ENCODE measurements at regions not wholly inside any gene's neighbourhood (a gene's known extent, or its start where the extent isn't known, plus 50 kb on each side); places are given as distances from the start of the nearest gene placed in this dataset.

GRCh38 chr13:90197722-90198121 is 1149.8 kb upstream of the MIR17HG start:
- Histone ChIP-seq H3K9me3 (ENCODE audit: control insufficient read depth, insufficient read depth, low read length) (peaks cover 4% of the 10 kb centered on the region; the same call in 1 of the 2 replicates), H3K4me1 (ENCODE audit: insufficient read depth, low read length) (no peaks in the 10 kb centered on the region), H3K36me3 (ENCODE audit: insufficient read depth, low read length) (no peaks in the 10 kb centered on the region), H3K9ac (ENCODE audit: low read depth, low read length) (no peak overlapping the region)

- Histone ChIP-seq H3K9me3 (ENCODE audit: control insufficient read depth, insufficient read depth, low read length) (no peaks in the 10 kb centered on the region), H3K9ac (ENCODE audit: low read depth, low read length) (no peak overlapping the region), H3K36me3 (ENCODE audit: insufficient read depth, low read length) (no peaks in the 10 kb centered on the region), H3K4me1 (ENCODE audit: insufficient read depth, low read length) (no peaks in the 10 kb centered on the region)
Observed at GRCh38 chr13:90201202-90201601, 1146.3 kb upstream of the MIR17HG start.

- no peaks in the 10 kb centered on the region for H3K36me3 ChIP-seq (ENCODE audit: insufficient read depth, low read length)
- H3K9me3 ChIP-seq (ENCODE audit: control insufficient read depth, insufficient read depth, low read length) = no peaks in the 10 kb centered on the region
- no peaks in the 10 kb centered on the region for H3K4me1 ChIP-seq (ENCODE audit: insufficient read depth, low read length)
Observed at GRCh38 chr13:90201676-90202460, 1145.6 kb upstream of the MIR17HG start.

GRCh38 chr13:90205081-90205480 is 1142.4 kb upstream of the MIR17HG start:
- no peaks in the 10 kb centered on the region for H3K9me3 ChIP-seq (ENCODE audit: control insufficient read depth, insufficient read depth, low read length)
- no peak overlapping the region for H3K9ac ChIP-seq (ENCODE audit: low read depth, low read length)
- H3K36me3 ChIP-seq (ENCODE audit: insufficient read depth, low read length) = no peaks in the 10 kb centered on the region
- no peaks in the 10 kb centered on the region for H3K4me1 ChIP-seq (ENCODE audit: insufficient read depth, low read length)

More at GRCh38 chr13:90201676-90202460, 1145.6 kb upstream of the MIR17HG start:
- H3K9ac ChIP-seq (ENCODE audit: low read depth, low read length) = no peak overlapping the region

- H3K9ac ChIP-seq (ENCODE audit: low read depth, low read length) = no peak overlapping the region
- H3K4me1 ChIP-seq (ENCODE audit: insufficient read depth, low read length) = no peaks in the 10 kb centered on the region
- H3K9me3 ChIP-seq (ENCODE audit: control insufficient read depth, insufficient read depth, low read length) = no peaks in the 10 kb centered on the region
- no peaks in the 10 kb centered on the region for H3K36me3 ChIP-seq (ENCODE audit: insufficient read depth, low read length)
Observed at GRCh38 chr13:90205911-90206310, 1141.6 kb upstream of the MIR17HG start.

- Histone ChIP-seq H3K9me3 (ENCODE audit: control insufficient read depth, insufficient read depth, low read length) (no peaks in the 10 kb centered on the region), H3K9ac (ENCODE audit: low read depth, low read length) (no peak overlapping the region), H3K36me3 (ENCODE audit: insufficient read depth, low read length) (no peaks in the 10 kb centered on the region), H3K4me1 (ENCODE audit: insufficient read depth, low read length) (no peaks in the 10 kb centered on the region)
Observed at GRCh38 chr13:90217275-90217674, 1130.2 kb upstream of the MIR17HG start.

GRCh38 chr13:90222758-90223157 is 1124.7 kb upstream of the MIR17HG start:
- no peaks in the 10 kb centered on the region for H3K9me3 ChIP-seq (ENCODE audit: control insufficient read depth, insufficient read depth, low read length)
- no peaks in the 10 kb centered on the region for H3K4me1 ChIP-seq (ENCODE audit: insufficient read depth, low read length)
- no peak overlapping the region for H3K9ac ChIP-seq (ENCODE audit: low read depth, low read length)
- no peaks in the 10 kb centered on the region for H3K36me3 ChIP-seq (ENCODE audit: insufficient read depth, low read length)

GRCh38 chr13:90230311-90230710 is 1117.2 kb upstream of the MIR17HG start:
- Histone ChIP-seq H3K36me3 (ENCODE audit: insufficient read depth, low read length) (no peaks in the 10 kb centered on the region), H3K4me1 (ENCODE audit: insufficient read depth, low read length) (no peaks in the 10 kb centered on the region), H3K9me3 (ENCODE audit: control insufficient read depth, insufficient read depth, low read length) (no peaks in the 10 kb centered on the region; the same call in 1 of the 2 replicates), H3K9ac (ENCODE audit: low read depth, low read length) (no peak overlapping the region)

- H3K4me1 ChIP-seq (ENCODE audit: insufficient read depth, low read length) = no peaks in the 10 kb centered on the region
- no peak overlapping the region for H3K9ac ChIP-seq (ENCODE audit: low read depth, low read length)
- no peaks in the 10 kb centered on the region; the same call in 1 of the 2 replicates for H3K9me3 ChIP-seq (ENCODE audit: control insufficient read depth, insufficient read depth, low read length)
- H3K36me3 ChIP-seq (ENCODE audit: insufficient read depth, low read length) = no peaks in the 10 kb centered on the region
Observed at GRCh38 chr13:90232291-90232690, 1115.2 kb upstream of the MIR17HG start.

GRCh38 chr13:90233933-90234672 is 1113.4 kb upstream of the MIR17HG start:
- H3K36me3 ChIP-seq (ENCODE audit: insufficient read depth, low read length) = no peaks in the 10 kb centered on the region
- H3K9me3 ChIP-seq (ENCODE audit: control insufficient read depth, insufficient read depth, low read length) = no peaks in the 10 kb centered on the region; the same call in 1 of the 2 replicates
- H3K9ac ChIP-seq (ENCODE audit: low read depth, low read length) = no peak overlapping the region
- peaks cover 7% of the 10 kb centered on the region; the same call in 1 of the 2 replicates for H3K4me1 ChIP-seq (ENCODE audit: insufficient read depth, low read length)

GRCh38 chr13:90237852-90238251 is 1109.6 kb upstream of the MIR17HG start:
- no peaks in the 10 kb centered on the region for H3K9me3 ChIP-seq (ENCODE audit: control insufficient read depth, insufficient read depth, low read length)
- H3K36me3 ChIP-seq (ENCODE audit: insufficient read depth, low read length) = no peaks in the 10 kb centered on the region
- H3K4me1 ChIP-seq (ENCODE audit: insufficient read depth, low read length) = peaks cover 7% of the 10 kb centered on the region; the same call in 1 of the 2 replicates
- no peak overlapping the region for H3K9ac ChIP-seq (ENCODE audit: low read depth, low read length)

- Histone ChIP-seq H3K9me3 (ENCODE audit: control insufficient read depth, insufficient read depth, low read length) (no peaks in the 10 kb centered on the region), H3K4me1 (ENCODE audit: insufficient read depth, low read length) (peaks cover 7% of the 10 kb centered on the region; the same call in 1 of the 2 replicates), H3K9ac (ENCODE audit: low read depth, low read length) (no peak overlapping the region), H3K36me3 (ENCODE audit: insufficient read depth, low read length) (no peaks in the 10 kb centered on the region)
Observed at GRCh38 chr13:90238413-90238812, 1109.1 kb upstream of the MIR17HG start.

- peaks cover 7% of the 10 kb centered on the region; the same call in 1 of the 2 replicates for H3K4me1 ChIP-seq (ENCODE audit: insufficient read depth, low read length)
- H3K9me3 ChIP-seq (ENCODE audit: control insufficient read depth, insufficient read depth, low read length) = no peaks in the 10 kb centered on the region
- H3K9ac ChIP-seq (ENCODE audit: low read depth, low read length) = no peak overlapping the region
- H3K36me3 ChIP-seq (ENCODE audit: insufficient read depth, low read length) = no peaks in the 10 kb centered on the region
Observed at GRCh38 chr13:90239130-90239529, 1108.4 kb upstream of the MIR17HG start.

- no peak overlapping the region for H3K9ac ChIP-seq (ENCODE audit: low read depth, low read length)
- no peaks in the 10 kb centered on the region for H3K9me3 ChIP-seq (ENCODE audit: control insufficient read depth, insufficient read depth, low read length)
- no peaks in the 10 kb centered on the region for H3K36me3 ChIP-seq (ENCODE audit: insufficient read depth, low read length)
- H3K4me1 ChIP-seq (ENCODE audit: insufficient read depth, low read length) = no peaks in the 10 kb centered on the region
Observed at GRCh38 chr13:90246005-90246404, 1101.5 kb upstream of the MIR17HG start.

All from ES-I3 (cell line).